HG02610 (cell line): ENCODE measurements at regions not wholly inside any gene's neighbourhood (a gene's known extent, or its start where the extent isn't known, plus 50 kb on each side); places are given as distances from the start of the nearest gene placed in this dataset.

Experiments used
- ATAC-seq: cut with Tn5 transposase; IDR thresholded peaks from one replicate; pipeline ENCODE4 v1.9.1; 2021; ENCODE audit warnings: mild to moderate bottlenecking, moderate library complexity; ENCODE audit not compliant: unreplicated experiment

- ATAC-seq = no peak
Measured at GRCh38 chr14:100673085-100673806, 53.4 kb upstream of the DLK1 start.

GRCh38 chr14:100673807-100674154, 52.9 kb upstream of the DLK1 start:
- no peak for ATAC-seq

GRCh38 chr14:100674428-100674827, 52.3 kb upstream of the DLK1 start:
- no peak for ATAC-seq

GRCh38 chr14:100674897-100675619, 51.6 kb upstream of the DLK1 start:
- ATAC-seq = no peak

GRCh38 chr14:100675699-100676684, 50.7 kb upstream of the DLK1 start:
- ATAC-seq = no peak
